HepG2 (cell line): ENCODE measurements at regions not wholly inside any gene's neighbourhood (a gene's known extent, or its start where the extent isn't known, plus 50 kb on each side); places are given as distances from the start of the nearest gene placed in this dataset.

Experiments
- ADNP ChIP-seq: sonication (generic); formaldehyde crosslinking; IDR thresholded peaks from 2 replicates; pipeline ENCODE4 v1.4.0; 2020; ENCODE audit warnings: missing genetic modification reagents
- GABPB1 ChIP-seq: IDR thresholded peaks from 2 replicates; pipeline ENCODE4 v1.6.1; 2016; ENCODE audit warnings: mild to moderate bottlenecking, missing genetic modification reagents, moderate library complexity, missing compliant biosample characterization
- KAT2B ChIP-seq: fragments of 150-350 bp; IDR thresholded peaks from 2 replicates; pipeline ENCODE4 v1.6.1; 2014; ENCODE audit warnings: low read depth, low read length, borderline replicate concordance
- MAFK ChIP-seq, 2 experiments: IDR thresholded peaks in 1 of 2; conservative IDR thresholded peaks in 1 of 2; 2 replicates each; pipeline ENCODE4 v1.6.1; 2011; ENCODE audit warnings: improper control_type of control experiment in 2 of 2, low read length in 2 of 2
- REST ChIP-seq, 2 experiments: IDR thresholded peaks; 2 replicates each; pipeline ENCODE4 v1.6.1; 2011 to 2012; ENCODE audit warnings: low read length in 2 of 2, borderline replicate concordance in 1 of 2, low read depth in 1 of 2, mild to moderate bottlenecking in 1 of 2, moderate library complexity in 1 of 2
- SNAPC5 ChIP-seq: sonication (generic); formaldehyde crosslinking; IDR thresholded peaks from 2 replicates; pipeline ENCODE4 v1.8.1; 2023; ENCODE audit warnings: mild to moderate bottlenecking, missing genetic modification reagents, borderline replicate concordance
- TAF1 ChIP-seq: sonication (generic); formaldehyde crosslinking; IDR thresholded peaks from 2 replicates; pipeline ENCODE4 v1.4.0; 2020; ENCODE audit warnings: missing genetic modification reagents
- YEATS4 ChIP-seq: sonication (generic); formaldehyde crosslinking; IDR thresholded peaks from 2 replicates; pipeline ENCODE4 v1.4.0; 2020; ENCODE audit warnings: missing genetic modification reagents, borderline replicate concordance
- ZFP37 ChIP-seq: sonication (generic); formaldehyde crosslinking; IDR thresholded peaks from 2 replicates; pipeline ENCODE4 v1.4.0; 2020; ENCODE audit warnings: missing genetic modification reagents, borderline replicate concordance
- ZNF24 ChIP-seq: fragments of 450-650 bp; IDR thresholded peaks from 2 replicates; pipeline ENCODE4 v1.6.1; 2017; ENCODE audit warnings: antibody characterized with exemption, mild to moderate bottlenecking

GRCh38 chr16:86314402-86315025 is 195.8 kb upstream of the FOXF1 start:
- TF ChIP-seq KAT2B, result no peak
- no peak for TF ChIP-seq REST (IDR thresholded peaks at IDR 0.05; ENCODE audit: borderline replicate concordance in 1 of 2, low read depth in 1 of 2, low read length in 2 of 2)
- no peak for TF ChIP-seq YEATS4
- no peak for TF ChIP-seq ZFP37 (CRISPR knock-in tag)
- TF ChIP-seq GABPB1 (CRISPR knock-in tag), result no peak
- no peak for TF ChIP-seq MAFK (conservative IDR thresholded peaks at IDR 0.05 in 1 of 2, IDR thresholded peaks at IDR 0.05 in 1 of 2; ENCODE audit: low read length in 2 of 2)
- TF ChIP-seq ADNP (CRISPR knock-in tag), result no peak
- TF ChIP-seq TAF1, result no peak
- no peak for TF ChIP-seq ZNF24
- TF ChIP-seq SNAPC5 (CRISPR knock-in tag), result no peak
